Prostate gland (tissue), 2 donors: ENCODE measurements at regions not wholly inside any gene's neighbourhood (a gene's known extent, or its start where the extent isn't known, plus 50 kb on each side); places are given as distances from the start of the nearest gene placed in this dataset.

ENCODE experiments used
- DNase-seq: peaks from one replicate; pipeline ENCODE4 v3.0.0-alpha.2; 2019; ENCODE audit warnings: low spot score
- H3K27ac ChIP-seq, 2 donors: fragments of 200-600 bp; sonication (generic); 2 replicates each; pipeline ENCODE4 v1.5.1; 2017 to 2019
- H3K27me3 ChIP-seq: fragments of 200-600 bp; sonication (generic); replicated peaks from 2 replicates; pipeline ENCODE4 v1.5.1; 2019; ENCODE audit not compliant: insufficient read depth
- H3K36me3 ChIP-seq, 2 donors: fragments of 200-600 bp; sonication (generic); 1 replicate in 1 of 2; 2 replicates in 1 of 2; pipeline versions ENCODE4 v1.5.1 to v1.8.1; 2017 to 2019
- H3K4me1 ChIP-seq: fragments of 200-600 bp; sonication (generic); replicated peaks from 2 replicates; pipeline ENCODE4 v1.5.1; 2019
- H3K4me3 ChIP-seq, 2 donors: fragments of 200-600 bp; sonication (generic); 2 replicates each; pipeline ENCODE4 v1.5.1; 2017 to 2019
- H3K9me3 ChIP-seq: fragments of 200-600 bp; sonication (generic); 2 replicates; pipeline ENCODE4 v1.5.1; 2017
- CTCF ChIP-seq, 4 experiments: fragments of 200-600 bp in 2 of 4; fragments of 450-650 bp in 2 of 4; sonication (generic) in 2 of 4; IDR thresholded peaks; 1 replicate in 3 of 4; 2 replicates in 1 of 4; pipeline ENCODE4 v1.5.1; 2016 to 2019; ENCODE audit warnings: antibody characterized with exemption in 4 of 4, mild to moderate bottlenecking in 2 of 4, moderate library complexity in 2 of 4
- POLR2A ChIP-seq: fragments of 450-650 bp; IDR thresholded peaks from one replicate; pipeline ENCODE4 v1.6.1; 2016; ENCODE audit warnings: antibody characterized with exemption, mild to moderate bottlenecking
- POLR2AphosphoS5 ChIP-seq: sonication (generic); formaldehyde crosslinking; IDR thresholded peaks from one replicate; pipeline ENCODE4 v1.6.1; 2017; ENCODE audit warnings: antibody characterized with exemption
- WGBS: methylation state at CpG from one replicate; pipeline ENCODE4 v1.1.5; 2018; 5-methylcytosine and 5-hydroxymethylcytosine counted together
- intact Hi-C: fragments of 100-400 bp; cut with DNase I; formaldehyde crosslinking; loops from one replicate; pipeline ENCODE4 v1.14.2; 2022

DNA sequence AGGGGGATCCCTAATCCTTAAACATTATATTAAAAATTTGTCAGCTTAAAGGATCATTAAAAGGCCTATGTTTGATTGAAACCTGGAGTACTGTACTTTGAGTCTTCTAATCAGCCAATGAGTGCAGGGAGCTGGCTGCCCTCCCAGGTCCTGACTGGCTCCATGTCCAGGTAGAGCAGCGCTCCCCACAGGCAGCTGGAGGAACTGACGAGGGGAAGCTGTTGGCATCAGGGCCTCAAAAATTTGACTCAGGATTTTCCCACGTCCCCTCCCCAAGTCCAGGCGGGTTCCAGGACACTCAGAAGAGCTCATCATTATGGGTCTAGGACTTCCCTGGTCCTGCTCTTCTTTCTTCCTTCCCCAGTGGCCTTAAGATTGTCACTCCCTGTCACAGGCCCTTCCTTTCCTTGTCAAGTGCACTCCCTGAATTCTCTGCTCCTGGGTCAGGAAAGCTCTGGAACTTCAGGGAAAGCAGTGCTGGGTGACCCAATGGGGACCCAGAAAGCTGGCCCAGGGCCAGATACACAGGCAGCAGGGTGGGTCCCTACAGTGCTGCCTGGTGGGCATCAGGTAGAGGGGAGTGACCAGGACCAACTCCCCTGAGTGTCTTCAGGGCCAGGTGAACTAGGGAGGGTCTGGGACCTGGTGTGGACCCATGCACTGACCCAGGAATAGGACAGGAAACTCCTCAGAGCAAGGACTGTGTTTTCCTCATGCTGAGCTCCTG, 65.5 kb downstream of the GGTLC2 start:
- intact Hi-C loops, result no loop called here
- no peak for TF ChIP-seq POLR2AphosphoS5
- TF ChIP-seq POLR2A, result no peak
- TF ChIP-seq CTCF (IDR thresholded peaks at IDR 0.05), result no peak
- Histone ChIP-seq H3K27ac (no peak overlapping the region), H3K36me3 (no peaks in the 10 kb centered on the region), H3K4me3 (no peak overlapping the region), H3K9me3 (no peaks in the 10 kb centered on the region), H3K27me3 (no peaks in the 10 kb centered on the region), H3K4me1 (no peaks in the 10 kb centered on the region)
- no peak for DNase-seq
- WGBS, result 77% methylated on average over 4 of the region's 4 CpGs

- Histone ChIP-seq H3K36me3 (no peaks in the 10 kb centered on the region), H3K27me3 (no peaks in the 10 kb centered on the region), H3K27ac (no peak overlapping the region), H3K9me3 (no peaks in the 10 kb centered on the region), H3K4me1 (no peaks in the 10 kb centered on the region), H3K4me3 (no peak overlapping the region)
- intact Hi-C loops, result no loop called here
- TF ChIP-seq CTCF (IDR thresholded peaks at IDR 0.05), result peak; percentile 61 to 84 (median 78)
- peak; percentile 43 for TF ChIP-seq POLR2AphosphoS5
- TF ChIP-seq POLR2A, result no peak
- 18% methylated on average over 11 of the region's 11 CpGs for WGBS
- peak; percentile 58 for DNase-seq
Observed at GRCh38 chr22:22710719-22711531, 66.5 kb downstream of the GGTLC2 start.

- no peak for TF ChIP-seq POLR2A
- no peak for TF ChIP-seq CTCF (IDR thresholded peaks at IDR 0.05)
- TF ChIP-seq POLR2AphosphoS5, result no peak
- H3K27ac ChIP-seq, result no peak overlapping the region
- H3K36me3 ChIP-seq, result no peaks in the 10 kb centered on the region
- intact Hi-C loops, result no loop called here
- no peaks in the 10 kb centered on the region for H3K9me3 ChIP-seq
- H3K4me1 ChIP-seq, result no peaks in the 10 kb centered on the region
- DNase-seq, result no peak
- WGBS, result 97% methylated on average over 5 of the region's 5 CpGs
- H3K27me3 ChIP-seq, result no peaks in the 10 kb centered on the region
- H3K4me3 ChIP-seq, result no peak overlapping the region
Observed at GRCh38 chr22:22711532-22711913, 67.1 kb downstream of the GGTLC2 start.

DNA sequence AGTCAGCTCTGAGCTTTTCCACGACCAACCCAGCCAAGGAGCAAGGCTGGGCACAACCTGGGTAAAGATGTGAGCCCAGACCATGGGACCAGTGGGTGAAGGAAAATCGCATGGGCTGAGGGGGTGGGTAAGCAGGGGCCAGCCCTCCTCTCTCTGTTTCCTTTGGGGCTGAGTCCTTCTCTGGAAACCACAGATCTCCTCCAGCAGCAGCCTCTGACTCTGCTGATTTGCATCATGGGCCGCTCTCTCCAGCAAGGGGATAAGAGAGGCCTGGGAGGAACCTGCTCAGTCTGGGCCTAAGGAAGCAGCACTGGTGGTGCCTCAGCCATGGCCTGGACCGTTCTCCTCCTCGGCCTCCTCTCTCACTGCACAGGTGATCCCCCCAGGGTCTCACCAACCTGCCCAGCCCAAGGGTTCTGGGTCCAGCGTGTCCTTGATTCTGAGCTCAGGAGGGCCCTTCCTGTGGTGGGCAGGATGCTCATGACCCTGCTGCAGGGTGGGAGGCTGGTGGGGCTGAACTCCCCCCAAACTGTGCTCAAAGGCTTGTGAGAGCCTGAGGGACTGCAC, 67.8 kb downstream of the GGTLC2 start:
- intact Hi-C loops, result no loop called here
- DNase-seq, result no peak
- WGBS, result 95% methylated on average over 6 of the region's 6 CpGs

More for the DNA sequence above, 67.8 kb downstream of the GGTLC2 start:
- H3K27me3 ChIP-seq, result no peaks in the 10 kb centered on the region
- H3K36me3 ChIP-seq, result no peaks in the 10 kb centered on the region
- H3K4me3 ChIP-seq, result no peak overlapping the region
- H3K27ac ChIP-seq, result no peak overlapping the region
- TF ChIP-seq CTCF (IDR thresholded peaks at IDR 0.05) (no peak), POLR2AphosphoS5 (no peak), POLR2A (no peak)
- H3K9me3 ChIP-seq, result no peaks in the 10 kb centered on the region
- no peaks in the 10 kb centered on the region for H3K4me1 ChIP-seq
